Stimulated activated CD4-positive, alpha-beta T cell treated with anti-CD3 and anti-CD28 coated beads, Interleukin-15, amount 100 ng/mL, for 48 hours (primary cell): ENCODE measurements at regions not wholly inside any gene's neighbourhood (a gene's known extent, or its start where the extent isn't known, plus 50 kb on each side); places are given as distances from the start of the nearest gene placed in this dataset.

Experiments
- DNase-seq, 2 donors: peaks; one replicate each; pipeline ENCODE4 v3.0.0-alpha.2; 2020; ENCODE audit warnings: low read depth in 2 of 2

DNA sequence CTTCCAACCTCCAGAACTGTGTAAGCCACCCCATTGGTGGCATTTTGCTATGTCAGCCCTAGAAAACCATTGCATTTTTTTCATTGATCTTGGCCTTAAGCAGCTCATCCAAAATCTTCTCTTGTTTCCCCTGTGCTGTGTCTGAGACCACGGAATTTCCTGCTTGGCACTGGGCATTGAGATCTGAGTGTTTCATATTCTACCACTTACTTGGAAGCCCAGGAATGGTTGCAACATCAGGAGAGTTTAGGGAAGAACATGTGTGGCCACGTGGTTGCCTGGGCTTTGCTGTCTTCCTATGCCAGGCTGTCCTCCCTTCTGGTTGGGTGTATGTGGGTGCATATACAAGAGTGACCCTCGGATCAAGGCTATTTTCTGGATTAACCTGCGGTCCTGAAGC, 139.3 kb upstream of the PMEPA1 start:
- no peak for DNase-seq

DNA sequence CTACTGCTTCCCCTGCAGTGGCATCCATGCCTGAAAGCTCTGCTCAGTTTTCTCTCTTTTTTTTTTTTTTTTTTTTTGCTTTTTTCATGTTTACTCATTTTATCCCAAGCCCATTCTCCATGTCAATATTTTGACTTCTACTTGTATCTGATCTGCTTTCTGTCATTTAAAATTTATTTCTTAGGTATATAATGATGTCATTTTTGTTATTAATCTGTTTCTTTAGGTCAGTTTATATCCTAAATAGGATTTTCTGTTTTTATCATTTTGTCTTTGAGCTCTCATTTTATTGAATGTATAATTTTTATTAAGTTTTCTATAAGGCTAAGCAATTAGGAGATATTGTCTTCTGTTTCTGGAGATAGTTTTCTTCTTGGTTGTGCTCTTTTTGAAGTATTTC, 138.5 kb upstream of the PMEPA1 start:
- DNase-seq: no peak

DNA sequence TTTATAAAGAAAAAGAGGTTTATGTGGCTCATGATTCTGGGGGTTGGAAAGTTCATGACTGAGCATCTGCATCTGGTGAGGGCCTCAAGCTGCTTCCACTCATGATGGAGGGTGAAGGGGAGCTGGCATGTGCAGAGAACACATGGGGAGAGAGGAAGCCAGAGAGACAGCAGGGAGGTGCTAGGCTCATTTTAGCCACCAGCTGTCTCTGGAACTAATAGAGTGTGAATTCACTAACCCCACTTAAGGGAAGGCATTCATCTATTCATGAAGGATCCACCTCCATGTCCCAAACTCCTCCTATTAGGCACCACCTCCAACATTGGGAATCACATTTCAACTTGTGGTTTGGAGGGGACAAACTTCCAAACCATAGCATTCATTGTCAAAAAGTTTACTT, 137.3 kb upstream of the PMEPA1 start:
- no peak for DNase-seq

DNA sequence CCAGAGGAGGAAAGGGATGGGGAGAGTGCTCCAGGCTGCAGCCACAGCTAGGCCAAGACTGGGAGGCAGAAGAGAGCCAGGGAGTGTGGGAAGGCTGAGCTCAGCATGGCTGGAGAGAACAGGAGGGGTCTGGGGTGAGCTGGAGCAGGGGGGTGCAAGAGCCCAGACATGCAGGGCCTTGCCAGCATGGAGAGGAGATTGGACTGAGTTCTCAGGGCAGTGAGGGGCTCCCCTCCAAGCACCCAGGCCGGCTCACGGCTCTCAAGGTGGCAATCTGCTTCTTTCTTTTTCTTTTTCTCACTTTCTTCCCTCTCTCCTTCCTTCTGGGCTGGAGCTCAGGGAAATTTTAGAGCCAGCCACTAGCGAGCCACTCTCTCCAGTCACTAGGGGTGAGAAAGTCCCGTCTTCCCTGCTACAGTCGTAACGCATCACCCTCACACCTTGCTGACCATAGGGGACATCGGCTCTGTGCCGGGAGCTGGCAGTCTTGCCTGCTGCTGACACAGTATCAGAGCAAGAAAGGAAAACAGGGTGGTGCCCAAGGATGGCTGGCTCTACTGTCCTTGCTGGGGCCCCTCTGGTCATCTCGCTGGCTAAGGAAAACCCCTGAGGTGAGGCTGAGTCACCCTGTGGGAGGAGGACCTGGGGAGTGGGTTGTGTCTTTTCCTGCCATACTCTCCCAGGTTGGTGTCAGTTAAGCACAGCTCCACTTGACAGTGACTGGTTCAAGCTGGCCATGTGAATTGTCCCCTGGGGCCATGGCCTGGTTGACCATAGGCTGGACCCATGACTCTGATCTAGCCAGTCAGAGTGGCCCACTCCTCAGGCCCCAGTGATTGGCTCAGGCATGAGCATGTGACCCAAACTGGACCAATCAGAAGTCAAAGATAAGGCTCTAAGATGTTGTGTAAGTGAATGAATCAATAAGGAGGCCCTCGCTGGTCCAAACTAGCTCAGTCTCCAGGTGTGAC, 135.1 kb upstream of the PMEPA1 start:
- no peak for DNase-seq

DNA sequence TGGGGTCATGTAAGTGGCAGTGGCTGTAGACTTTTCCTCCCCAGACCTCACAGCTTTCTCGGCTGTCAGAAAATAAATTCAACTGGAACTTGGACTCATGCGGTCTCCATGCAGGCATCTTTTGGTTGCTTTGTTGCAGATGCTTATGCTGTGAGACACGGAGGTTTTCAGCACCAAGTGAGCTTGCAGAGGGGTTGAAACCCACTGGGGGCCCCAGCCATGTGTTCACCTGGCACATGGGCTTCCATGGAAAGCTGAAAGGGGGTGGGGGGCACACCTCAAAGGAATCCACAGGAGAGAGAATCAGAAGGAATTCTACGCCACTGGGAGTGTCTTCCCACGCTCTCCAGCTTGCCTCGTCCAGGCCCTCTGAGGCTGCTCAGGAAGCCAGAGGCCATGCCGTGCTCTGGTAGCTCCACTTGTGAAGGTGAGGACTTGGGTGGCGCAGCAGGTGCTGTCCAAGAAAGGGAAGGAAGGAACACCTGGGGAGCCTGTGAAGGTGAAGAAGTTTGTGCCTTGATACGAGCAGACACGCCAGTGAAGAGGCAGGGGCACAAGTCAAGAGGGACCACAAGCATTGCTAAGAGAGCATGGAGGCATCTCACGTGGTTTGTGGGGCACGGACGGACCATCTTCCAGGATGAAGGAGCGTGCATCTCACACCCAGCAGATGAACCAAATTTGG, 134.3 kb upstream of the PMEPA1 start:
- no peak for DNase-seq

DNA sequence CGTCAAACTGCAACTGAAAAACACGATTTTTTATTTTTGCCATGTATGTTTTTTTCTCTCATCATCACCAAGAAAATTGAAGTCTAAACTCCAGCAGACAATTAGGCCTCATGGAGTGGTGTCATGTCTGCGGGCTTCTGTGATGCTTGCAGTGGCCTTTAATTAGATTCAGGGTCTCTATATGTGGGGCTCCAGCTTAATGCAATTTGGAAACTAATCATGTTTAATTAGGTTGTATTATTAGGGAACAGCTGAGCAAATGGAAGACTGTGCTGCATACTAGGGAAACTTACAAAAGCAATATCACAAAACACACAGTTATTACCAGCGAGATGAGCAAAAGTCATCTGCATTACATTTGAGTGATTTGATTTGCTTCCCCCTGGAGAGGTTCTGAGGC, 132.9 kb upstream of the PMEPA1 start:
- no peak for DNase-seq

DNA sequence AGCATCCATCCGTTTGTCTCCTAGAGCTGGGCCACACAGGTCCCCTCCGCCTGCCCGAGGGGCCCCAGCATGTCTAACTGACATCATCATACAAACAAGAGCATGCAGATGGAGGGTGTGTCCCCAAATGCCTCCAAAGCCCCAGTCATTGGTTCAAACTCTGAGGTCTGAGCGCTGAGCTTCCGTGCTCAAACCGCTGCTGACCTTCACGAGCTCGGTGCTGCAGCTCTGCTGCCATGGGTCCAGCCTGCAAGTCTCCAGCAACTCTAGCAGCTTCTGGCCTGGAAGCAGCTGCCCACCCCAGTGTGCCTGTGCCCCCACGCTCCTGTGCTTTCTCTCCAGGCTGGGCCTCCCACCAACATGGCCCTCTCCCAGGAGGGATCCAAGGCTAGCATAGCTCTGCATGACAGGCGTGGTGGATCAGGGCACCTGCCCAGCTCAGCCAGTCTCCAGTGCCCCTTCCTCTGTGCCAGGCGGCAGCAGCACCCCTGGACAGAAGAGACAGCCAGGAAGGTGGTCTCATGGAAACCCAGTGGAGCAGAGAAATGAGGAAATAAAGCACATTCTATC, 131.6 kb upstream of the PMEPA1 start:
- no peak for DNase-seq

DNA sequence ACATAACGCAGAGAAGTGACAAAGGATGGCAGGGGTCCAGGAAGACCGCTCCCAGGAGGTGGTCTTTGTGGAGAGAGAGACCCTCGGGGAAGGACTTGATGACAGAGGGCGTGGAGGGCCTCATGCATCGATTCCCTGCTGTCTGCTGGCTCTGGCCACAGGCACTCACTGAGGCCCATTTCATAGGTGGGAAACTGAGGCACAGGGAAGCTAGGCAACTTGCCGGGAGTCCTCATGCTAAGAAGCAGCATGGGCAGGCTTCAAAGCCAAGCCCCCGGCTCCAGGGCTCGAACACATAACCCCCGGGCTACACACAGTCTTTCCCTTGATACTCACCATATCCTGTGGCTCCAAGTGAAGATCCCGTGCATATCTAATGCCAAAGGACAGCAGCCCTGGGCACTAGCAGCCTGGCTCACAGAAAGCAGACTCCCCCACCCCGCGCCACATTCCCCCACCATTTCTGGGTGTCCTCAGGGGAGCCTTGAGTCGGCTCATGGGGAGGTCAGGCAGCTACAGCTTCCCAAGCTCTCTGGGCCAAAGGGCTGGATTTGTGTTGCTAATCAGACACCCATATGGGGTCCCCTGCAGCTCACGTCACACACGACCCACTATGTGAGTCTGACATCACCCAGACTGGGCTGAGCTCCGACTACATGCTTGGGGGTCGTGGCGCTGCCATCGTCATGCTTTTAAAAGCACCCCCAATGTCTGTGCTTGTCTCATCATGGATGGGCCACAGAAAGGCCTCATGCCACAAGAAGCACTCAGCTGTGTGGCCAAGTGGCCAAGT, 130.9 kb upstream of the PMEPA1 start:
- DNase-seq: no peak

DNA sequence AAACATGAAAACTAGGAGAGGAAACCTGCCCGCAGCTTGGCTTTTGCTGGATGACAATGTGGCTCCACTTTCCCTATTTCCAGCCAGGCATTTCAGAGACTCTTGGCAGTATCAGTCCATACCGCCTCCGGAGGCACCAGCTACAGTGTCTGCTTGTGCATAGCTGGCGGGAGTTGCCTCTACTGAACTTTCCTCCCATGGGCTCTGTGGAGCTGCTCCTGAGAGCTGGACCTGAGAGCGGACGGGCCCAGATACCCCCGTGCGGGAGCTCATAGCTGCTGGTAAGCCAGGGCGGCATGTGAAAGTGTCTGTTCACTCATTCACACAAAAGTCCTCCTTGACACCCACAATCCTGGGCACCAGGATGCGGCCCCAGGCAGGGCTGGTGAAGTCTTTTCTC, 130.3 kb upstream of the PMEPA1 start:
- DNase-seq: no peak

DNA sequence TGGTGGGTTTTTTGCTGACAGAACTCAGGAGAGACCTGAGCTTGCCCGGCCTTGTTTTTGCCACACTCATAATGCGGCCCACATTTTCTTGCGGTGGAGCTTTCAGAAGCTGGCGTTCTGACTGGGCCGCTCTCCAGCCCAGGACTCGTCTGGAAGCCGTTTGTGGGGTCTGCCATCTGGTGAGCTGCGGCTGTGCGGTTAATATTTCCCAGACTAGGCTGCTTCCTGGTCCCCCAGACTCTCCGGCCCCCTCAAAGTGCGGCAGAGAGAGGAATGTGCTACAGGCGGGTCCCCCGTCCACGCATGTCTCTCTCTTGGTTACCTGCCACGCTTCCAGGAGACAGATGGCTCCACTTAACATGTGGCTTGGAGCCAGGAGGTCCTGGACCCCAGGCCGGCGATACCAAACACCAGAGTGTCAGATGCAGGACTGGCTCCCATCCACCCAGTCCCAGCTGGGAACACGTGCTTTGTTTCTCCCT, 128.9 kb upstream of the PMEPA1 start:
- no peak for DNase-seq

DNA sequence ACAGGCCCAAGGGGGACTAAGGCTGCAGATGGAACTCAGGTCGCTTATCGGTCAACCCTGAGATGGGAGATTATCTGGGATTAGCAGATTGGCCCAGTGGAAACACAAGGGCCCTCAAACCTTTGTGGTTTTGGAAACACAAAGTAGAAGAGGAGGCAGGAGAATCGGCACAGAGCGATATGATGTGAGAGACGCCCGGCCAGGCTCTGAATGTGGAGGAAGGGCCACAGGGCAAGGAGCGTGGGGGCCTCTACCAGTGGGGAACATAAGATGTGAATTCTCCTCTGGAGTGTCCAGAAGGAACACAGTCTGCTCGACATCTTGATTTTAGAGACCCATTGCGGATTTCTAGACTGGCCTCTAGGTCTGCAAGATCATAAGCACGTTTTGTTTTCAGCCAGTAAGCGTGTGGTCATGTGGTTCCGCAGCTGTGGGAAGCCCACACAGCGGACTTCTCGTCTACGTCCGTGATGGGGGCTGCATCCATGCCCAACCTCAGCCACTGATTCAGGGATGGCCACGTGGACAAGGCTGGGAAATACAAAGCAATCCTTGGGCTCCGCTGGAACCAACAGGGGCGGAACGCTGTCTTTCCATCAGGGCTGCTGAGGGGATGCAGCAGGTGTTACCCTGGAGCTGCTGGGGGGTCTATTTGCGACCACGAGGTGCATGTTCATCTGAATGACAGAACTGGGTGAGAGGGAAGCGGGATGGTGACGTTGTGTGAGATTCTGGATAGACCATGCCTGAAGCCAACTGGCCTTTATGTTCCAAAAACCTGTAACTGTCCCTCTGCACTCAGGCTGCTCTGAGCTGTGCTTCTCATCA, 127.6 kb upstream of the PMEPA1 start:
- no peak for DNase-seq

DNA sequence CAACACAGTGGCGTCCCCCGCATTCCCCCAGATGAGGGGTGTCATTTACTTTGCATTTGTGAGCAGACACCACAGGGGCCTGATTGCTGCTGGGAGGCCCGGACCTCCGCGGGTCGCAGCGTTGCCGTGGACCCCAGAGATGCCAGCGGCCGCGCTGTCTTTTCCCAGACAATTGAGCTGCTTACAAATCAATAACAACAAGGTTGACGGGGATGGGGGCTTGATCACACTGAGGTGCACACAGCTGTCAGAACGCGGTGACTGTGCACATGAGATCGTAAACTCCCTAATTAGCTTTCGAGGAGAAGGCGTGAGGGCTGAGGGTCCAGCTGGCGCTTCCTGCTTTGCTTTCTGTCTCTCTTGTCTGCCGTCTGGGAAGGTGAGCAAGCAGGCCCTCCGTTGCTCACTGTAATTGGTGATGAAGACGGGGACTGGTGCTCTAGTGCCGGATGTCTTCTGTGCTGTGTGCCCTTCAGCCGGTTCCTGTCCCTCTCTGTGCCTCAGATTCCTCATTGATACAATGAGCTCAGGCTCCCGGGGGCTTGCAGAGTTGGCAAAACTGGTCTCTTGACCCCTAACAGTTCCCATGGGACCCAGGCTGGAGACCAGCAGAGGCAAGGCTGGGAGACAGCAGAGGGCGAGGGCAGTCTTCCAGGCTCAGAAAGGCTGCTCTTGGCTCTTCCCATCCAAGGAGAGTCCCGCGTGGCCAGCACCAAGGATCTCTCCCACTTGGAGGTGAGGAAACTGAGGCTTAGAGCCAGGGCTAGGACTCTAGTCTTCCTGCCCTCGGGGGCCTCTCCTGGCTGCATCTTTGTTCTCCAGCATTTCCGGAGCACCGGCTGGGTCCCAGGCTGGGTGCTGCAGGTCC, 126.0 kb upstream of the PMEPA1 start:
- no peak for DNase-seq

DNA sequence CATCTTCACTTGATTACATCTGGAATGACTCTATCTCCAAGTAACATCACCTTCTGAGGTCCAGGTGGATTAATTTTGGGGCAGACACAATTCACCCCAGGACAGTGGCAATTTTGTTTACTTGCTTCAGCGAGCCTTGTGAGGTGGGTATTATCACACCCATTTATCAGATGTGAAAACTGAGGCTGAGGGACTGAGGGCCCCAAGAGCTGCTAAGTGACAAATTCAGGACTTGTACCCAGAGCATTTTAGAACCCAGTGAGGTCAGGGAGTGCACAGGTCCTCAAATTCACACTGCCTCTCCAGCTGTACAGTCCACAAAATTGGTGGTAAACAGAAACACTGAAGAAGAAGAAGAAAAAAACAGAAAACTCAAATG, 125.2 kb upstream of the PMEPA1 start:
- no peak for DNase-seq

DNA sequence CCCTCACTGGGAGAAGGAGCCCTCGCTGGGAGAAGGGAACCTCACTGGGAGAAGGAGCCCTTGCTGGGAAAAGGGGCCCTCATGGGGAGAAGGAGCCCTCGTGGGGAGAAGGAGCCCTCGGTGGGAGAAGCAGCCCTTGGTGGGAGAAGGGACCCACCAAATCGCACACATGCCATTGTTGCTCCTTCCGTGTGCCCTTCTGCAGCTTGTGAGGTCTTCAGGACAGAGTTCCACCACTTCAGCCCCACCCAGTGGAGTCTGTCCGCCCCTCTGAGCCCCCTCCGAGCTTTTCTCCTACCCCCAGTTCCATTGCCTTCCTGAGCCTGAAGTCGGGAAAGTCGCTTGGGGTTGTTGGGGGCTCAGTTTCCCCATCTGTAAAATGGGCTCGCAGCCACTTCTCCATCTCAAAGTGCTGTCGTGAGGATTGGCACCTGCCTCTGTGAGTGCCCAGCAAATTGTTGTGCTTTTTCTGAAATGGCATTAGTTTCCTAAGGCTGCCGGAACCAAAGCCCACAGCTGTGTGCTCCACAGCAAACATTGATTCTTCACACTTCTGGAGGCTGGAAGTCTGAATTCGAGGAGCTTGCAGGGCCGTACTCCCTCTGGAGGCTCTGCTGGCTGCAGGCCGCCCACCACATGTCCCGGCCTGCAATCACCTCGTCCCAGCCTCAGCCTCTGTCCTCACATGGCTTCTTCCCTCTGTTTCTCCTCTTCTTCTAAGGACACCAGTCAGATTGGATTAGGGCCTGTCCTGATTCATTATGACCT, 124.7 kb upstream of the PMEPA1 start:
- no peak for DNase-seq

DNA sequence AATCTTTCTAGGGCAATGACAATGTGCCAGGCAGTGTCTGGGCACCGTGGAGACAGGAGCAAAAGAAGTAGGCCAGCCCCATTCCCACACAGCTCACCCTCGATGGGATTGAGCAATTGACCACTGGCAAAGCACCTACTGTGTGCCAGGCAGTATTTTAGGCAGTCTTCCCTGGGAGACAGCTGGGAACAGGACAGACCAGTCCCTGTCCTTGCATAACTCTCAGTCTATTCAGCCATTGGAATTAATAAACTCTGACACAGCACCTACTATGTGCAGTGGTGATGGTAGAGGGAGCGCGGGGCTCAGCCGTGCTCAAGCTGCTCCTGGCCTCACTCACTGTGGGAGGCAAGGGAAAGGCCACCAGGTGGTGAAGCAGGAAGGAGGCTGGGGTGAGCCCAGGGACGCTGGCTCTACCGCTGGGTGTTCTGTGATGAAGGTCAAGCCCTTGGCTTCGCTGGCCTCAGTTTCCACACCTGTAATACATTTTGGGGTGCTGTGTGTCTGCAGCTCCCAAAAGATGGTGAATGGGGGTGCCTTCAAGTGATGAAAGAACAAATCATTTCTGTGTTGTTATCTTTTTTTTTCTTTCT, 122.3 kb upstream of the PMEPA1 start:
- DNase-seq: no peak

DNA sequence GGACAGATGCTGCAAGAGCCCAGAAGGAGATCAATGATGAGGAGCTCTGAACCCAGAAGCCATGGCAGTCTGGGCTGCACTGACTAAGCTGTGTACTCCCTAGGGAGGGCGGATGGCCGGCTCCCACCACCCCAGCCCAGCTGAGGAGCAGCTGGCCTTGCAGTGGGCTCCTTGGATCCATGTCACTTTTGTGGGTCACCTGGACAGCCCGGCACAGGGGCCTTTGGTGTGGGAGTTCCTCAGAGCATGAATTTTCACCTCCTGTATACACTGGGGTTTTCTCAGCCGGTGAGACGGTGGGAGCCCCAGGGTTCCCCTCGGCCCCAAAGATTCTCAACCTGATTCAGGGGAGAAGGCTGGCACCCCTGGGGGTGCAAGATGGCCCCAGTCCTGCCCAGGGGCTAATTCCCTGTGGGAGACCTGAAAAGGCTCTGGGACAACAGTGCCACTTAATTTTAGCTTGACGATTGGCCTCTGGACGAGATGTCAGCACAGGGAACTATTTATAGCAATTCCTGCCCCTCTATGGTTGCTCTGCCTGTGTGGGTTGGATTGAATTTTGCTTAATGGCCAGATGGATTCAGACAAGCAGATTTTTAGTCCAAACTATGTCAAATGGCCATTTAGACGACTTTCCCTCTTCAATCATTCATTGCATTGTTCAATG, 121.6 kb upstream of the PMEPA1 start:
- DNase-seq: no peak

DNA sequence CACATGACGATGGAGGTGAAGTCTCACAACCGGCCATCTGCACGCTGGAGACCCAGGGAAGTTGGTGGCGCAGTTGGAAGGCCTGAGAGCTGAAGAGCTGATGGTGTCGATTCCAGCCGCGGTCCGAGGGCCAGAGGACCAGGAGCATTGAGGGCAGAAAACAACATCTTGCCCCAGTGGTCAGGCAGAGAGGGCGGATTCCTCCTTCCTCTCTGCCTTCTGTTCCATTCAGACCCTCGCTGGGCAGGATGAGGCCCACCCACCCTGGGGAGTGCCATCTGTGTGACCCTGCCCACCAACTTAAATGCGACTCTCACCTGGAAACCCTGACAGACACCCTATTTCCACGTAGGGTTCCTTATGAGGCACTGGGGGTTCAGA, 120.7 kb upstream of the PMEPA1 start:
- DNase-seq: no peak

DNA sequence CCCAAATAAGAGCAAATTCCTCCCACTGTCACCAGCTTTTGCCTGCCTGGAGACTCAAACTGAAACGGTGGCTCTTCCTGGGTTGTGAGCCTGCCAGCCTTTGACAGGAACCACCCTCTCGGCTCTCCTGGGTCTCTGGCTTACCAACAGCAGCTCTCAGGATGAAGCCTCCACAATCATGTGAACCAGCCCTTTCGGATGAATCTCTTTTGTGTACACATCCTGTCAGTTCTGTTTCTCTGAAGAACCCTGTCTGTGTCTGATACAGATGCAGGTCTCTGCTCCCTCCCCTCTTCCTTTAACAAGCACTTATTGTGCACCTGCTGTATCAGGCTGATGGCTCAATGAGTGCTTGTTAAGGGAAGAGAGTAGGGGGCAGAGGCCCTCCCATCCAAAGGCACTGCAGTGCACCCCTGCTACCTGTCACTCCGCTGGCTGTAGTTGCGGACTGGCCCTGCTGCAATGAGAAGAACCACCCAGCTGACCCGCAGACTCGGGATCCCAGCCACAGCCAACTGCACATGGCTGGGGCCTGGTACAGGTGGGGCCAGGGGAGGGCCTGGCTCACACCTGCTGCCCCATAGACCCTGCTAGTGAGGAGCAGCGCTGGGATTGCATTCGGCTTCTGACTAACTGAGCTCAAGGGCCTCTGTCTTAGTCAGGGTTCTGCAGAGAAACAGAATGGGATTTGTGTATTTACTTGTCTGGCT, 120.1 kb upstream of the PMEPA1 start:
- DNase-seq: no peak
